ENCODE measurements at regions not wholly inside any gene's neighbourhood (a gene's known extent, or its start where the extent isn't known, plus 50 kb on each side); places are given as distances from the start of the nearest gene placed in this dataset.
A peak's percentile ranks its signal among the peaks of the same experiment; 100 is the strongest.
"Not testable (repeated sequence)": the region's sequence is repeated elsewhere in the genome, so short reads cannot be mapped to it uniquely, and the experiment has no call there.

DNA sequence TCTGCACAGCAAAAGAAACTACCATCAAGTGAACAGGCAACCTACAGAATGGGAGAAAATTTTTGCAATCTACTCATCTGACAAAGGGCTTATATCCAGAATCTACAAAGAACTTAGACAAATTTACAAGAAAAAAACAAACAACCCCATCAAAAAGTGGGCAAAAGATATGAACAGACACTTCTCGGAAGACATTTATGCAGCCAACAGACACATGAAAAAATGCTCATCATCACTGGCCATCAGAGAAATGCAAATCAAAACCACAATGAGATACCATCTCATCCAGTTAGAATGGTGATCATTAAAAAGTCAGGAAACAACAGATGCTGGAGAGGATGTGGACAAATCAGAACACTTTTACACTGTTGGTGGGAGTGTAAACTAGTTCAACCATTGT, 216.3 kb upstream of the STXBP5 start:
- not testable (repeated sequence) for H3K27me3 ChIP-seq (ENCODE audit: control insufficient read depth in 1 of 2, insufficient read depth in 1 of 2, low read length in 2 of 2); H2BK5ac ChIP-seq (ENCODE audit: low read depth, low read length, poor library complexity, severe bottlenecking); H3K4me2 ChIP-seq (ENCODE audit: low read length, poor library complexity, severe bottlenecking); H3K36me3 ChIP-seq (ENCODE audit: control insufficient read depth in 1 of 2, insufficient read depth in 2 of 2, low read depth in 1 of 2, low read length in 2 of 2); H2AFZ ChIP-seq (ENCODE audit: low read depth, low read length); H3K27ac ChIP-seq (ENCODE audit: low read length, poor library complexity, severe bottlenecking); H3K23ac ChIP-seq (ENCODE audit: low read length in 2 of 2); H3K18ac ChIP-seq (ENCODE audit: low read depth in 1 of 2, low read length in 2 of 2); H3K79me1 ChIP-seq (replicated peaks; ENCODE audit: low read length, poor library complexity, severe bottlenecking); H2BK12ac ChIP-seq (ENCODE audit: low read length in 2 of 2); H3K4ac ChIP-seq (ENCODE audit: low read depth in 1 of 2, low read length in 2 of 2); H4K91ac ChIP-seq (ENCODE audit: low read length); H2AK5ac ChIP-seq (ENCODE audit: low read length, severe bottlenecking); H3K14ac ChIP-seq (ENCODE audit: low read length in 2 of 2); H3K9me3 ChIP-seq (ENCODE audit: control insufficient read depth, low read length); DNase-seq; H2BK120ac ChIP-seq (ENCODE audit: low read depth, low read length); H3K4me1 ChIP-seq (ENCODE audit: control insufficient read depth, insufficient read depth, low read depth, low read length); H4K8ac ChIP-seq (ENCODE audit: low read length); H3K4me3 ChIP-seq (ENCODE audit: insufficient read depth in 1 of 2, low read depth in 1 of 2, low read length in 2 of 2); H3K9ac ChIP-seq (ENCODE audit: low read length); H2BK15ac ChIP-seq (ENCODE audit: low read depth, poor library complexity, severe bottlenecking)
- WGBS: no CpG with 5 or more reads among the region's 1 CpG

DNA sequence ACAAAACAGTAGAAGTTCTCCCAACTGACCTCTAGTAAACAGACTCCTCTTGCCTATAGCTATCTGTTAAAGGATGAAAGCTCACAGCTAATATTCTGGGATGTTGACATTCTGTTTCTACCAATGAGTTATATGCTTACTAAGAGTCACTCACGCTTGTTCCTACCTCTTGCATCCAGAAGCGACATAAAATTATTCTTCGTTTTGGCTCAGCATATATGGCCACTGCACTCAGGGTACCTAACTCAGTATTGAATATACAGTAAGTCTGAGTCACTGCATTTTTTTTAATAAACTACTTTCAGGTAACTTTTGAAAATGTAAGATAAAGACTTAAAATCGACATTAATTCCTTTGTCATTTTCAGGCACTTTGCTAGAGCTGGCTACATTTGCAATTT, 214.4 kb upstream of the STXBP5 start:
- Histone ChIP-seq H3K4me3 (ENCODE audit: insufficient read depth in 1 of 2, low read depth in 1 of 2, low read length in 2 of 2) (no peak overlapping the region), H3K18ac (ENCODE audit: low read depth in 1 of 2, low read length in 2 of 2) (no peak overlapping the region), H3K9me3 (ENCODE audit: control insufficient read depth, low read length) (no peaks in the 10 kb centered on the region), H4K91ac (ENCODE audit: low read length) (no peak overlapping the region), H3K14ac (ENCODE audit: low read length in 2 of 2) (no peak overlapping the region), H3K36me3 (ENCODE audit: control insufficient read depth in 1 of 2, insufficient read depth in 2 of 2, low read depth in 1 of 2, low read length in 2 of 2) (no peaks in the 10 kb centered on the region), H2BK120ac (ENCODE audit: low read depth, low read length) (no peak overlapping the region), H2AK5ac (ENCODE audit: low read length, severe bottlenecking) (no peak overlapping the region), H2BK5ac (ENCODE audit: low read depth, low read length, poor library complexity, severe bottlenecking) (no peak overlapping the region), H2BK12ac (ENCODE audit: low read length in 2 of 2) (no peak overlapping the region), H2AFZ (ENCODE audit: low read depth, low read length) (no peak overlapping the region), H3K4me2 (ENCODE audit: low read length, poor library complexity, severe bottlenecking) (no peak overlapping the region), H2BK15ac (ENCODE audit: low read depth, poor library complexity, severe bottlenecking) (no peak overlapping the region), H3K9ac (ENCODE audit: low read length) (no peak overlapping the region), H3K4me1 (ENCODE audit: control insufficient read depth, insufficient read depth, low read depth, low read length) (no peaks in the 10 kb centered on the region), H3K27ac (ENCODE audit: low read length, poor library complexity, severe bottlenecking) (peak overlapping the region; percentile 38), H3K4ac (ENCODE audit: low read depth in 1 of 2, low read length in 2 of 2) (no peak overlapping the region), H3K27me3 (ENCODE audit: control insufficient read depth in 1 of 2, insufficient read depth in 1 of 2, low read length in 2 of 2) (no peaks in the 10 kb centered on the region), H4K8ac (ENCODE audit: low read length) (no peak overlapping the region), H3K79me1 (replicated peaks; ENCODE audit: low read length, poor library complexity, severe bottlenecking) (no peaks in the 10 kb centered on the region), H3K23ac (ENCODE audit: low read length in 2 of 2) (no peak overlapping the region)
- 86% methylated on average over 2 of the region's 4 CpGs for WGBS
- no peak for DNase-seq

GRCh38 chr6:146990284-146990683, 213.9 kb upstream of the STXBP5 start:
- 43% methylated on average over 2 of the region's 2 CpGs for WGBS
- Histone ChIP-seq H3K4me1 (ENCODE audit: control insufficient read depth, insufficient read depth, low read depth, low read length) (no peaks in the 10 kb centered on the region), H3K79me1 (replicated peaks; ENCODE audit: low read length, poor library complexity, severe bottlenecking) (no peaks in the 10 kb centered on the region), H3K9ac (ENCODE audit: low read length) (no peak overlapping the region), H4K8ac (ENCODE audit: low read length) (no peak overlapping the region), H3K14ac (ENCODE audit: low read length in 2 of 2) (no peak overlapping the region), H3K23ac (ENCODE audit: low read length in 2 of 2) (no peak overlapping the region), H3K27me3 (ENCODE audit: control insufficient read depth in 1 of 2, insufficient read depth in 1 of 2, low read length in 2 of 2) (no peaks in the 10 kb centered on the region), H3K4me3 (ENCODE audit: insufficient read depth in 1 of 2, low read depth in 1 of 2, low read length in 2 of 2) (no peak overlapping the region), H2BK15ac (ENCODE audit: low read depth, poor library complexity, severe bottlenecking) (no peak overlapping the region), H4K91ac (ENCODE audit: low read length) (no peak overlapping the region), H3K4ac (ENCODE audit: low read depth in 1 of 2, low read length in 2 of 2) (no peak overlapping the region), H2AFZ (ENCODE audit: low read depth, low read length) (no peak overlapping the region), H2BK5ac (ENCODE audit: low read depth, low read length, poor library complexity, severe bottlenecking) (no peak overlapping the region), H3K9me3 (ENCODE audit: control insufficient read depth, low read length) (no peaks in the 10 kb centered on the region), H2AK5ac (ENCODE audit: low read length, severe bottlenecking) (no peak overlapping the region), H3K4me2 (ENCODE audit: low read length, poor library complexity, severe bottlenecking) (no peak overlapping the region), H3K27ac (ENCODE audit: low read length, poor library complexity, severe bottlenecking) (peak overlapping the region; percentile 76), H2BK12ac (ENCODE audit: low read length in 2 of 2) (no peak overlapping the region), H3K18ac (ENCODE audit: low read depth in 1 of 2, low read length in 2 of 2) (no peak overlapping the region), H2BK120ac (ENCODE audit: low read depth, low read length) (no peak overlapping the region), H3K36me3 (ENCODE audit: control insufficient read depth in 1 of 2, insufficient read depth in 2 of 2, low read depth in 1 of 2, low read length in 2 of 2) (no peaks in the 10 kb centered on the region)
- DNase-seq: peak; percentile 19

DNA sequence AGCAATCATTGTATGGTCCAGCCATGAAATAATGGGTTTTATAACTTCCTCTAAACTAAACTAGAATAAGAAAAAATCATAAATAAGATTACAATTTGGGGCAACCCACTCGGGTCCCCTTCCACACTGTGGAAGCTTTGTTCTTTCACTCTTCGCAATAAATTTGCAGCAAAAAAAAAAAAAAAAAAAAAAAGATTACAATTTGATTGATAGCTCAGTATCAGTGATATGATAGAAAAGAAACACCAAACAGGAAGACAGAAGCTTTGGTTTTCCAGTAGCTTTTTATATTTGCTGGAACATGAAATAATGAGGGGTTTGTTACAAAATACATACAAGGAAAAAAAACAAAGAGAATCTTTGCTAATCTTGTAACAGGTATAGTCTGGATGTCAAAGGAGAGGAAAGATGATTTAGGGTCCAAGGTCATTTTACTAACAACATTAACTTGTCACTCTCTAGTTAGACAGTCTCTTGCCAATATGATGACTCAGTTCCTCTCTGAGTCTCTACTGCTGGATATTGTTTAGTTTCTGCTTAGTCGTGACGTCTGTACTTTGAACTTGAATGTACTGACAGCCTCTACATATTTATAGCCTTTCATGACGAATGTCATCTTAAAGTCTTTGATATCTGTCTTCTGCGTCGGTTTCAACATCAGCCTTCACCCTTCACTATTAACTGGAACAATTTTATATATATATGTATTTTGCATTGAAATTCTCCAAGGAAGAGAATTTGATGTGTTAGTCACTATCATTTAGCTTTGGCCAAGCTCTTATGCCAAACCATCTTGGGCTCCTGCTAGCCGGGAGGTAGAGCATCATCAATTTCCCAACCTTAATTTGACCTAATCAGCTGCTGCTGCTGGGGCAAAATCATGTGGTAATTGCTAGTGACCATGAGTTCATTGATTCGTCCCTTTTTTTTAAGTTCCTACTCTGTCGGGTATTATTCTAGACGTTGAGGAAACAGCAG, 213.1 kb upstream of the STXBP5 start:
- Histone ChIP-seq H3K4me1 (ENCODE audit: control insufficient read depth, insufficient read depth, low read depth, low read length) (no peaks in the 10 kb centered on the region), H4K91ac (ENCODE audit: low read length) (no peak overlapping the region), H2AFZ (ENCODE audit: low read depth, low read length) (no peak overlapping the region), H3K18ac (ENCODE audit: low read depth in 1 of 2, low read length in 2 of 2) (no peak overlapping the region), H2BK120ac (ENCODE audit: low read depth, low read length) (no peak overlapping the region), H3K14ac (ENCODE audit: low read length in 2 of 2) (no peak overlapping the region), H3K4me3 (ENCODE audit: insufficient read depth in 1 of 2, low read depth in 1 of 2, low read length in 2 of 2) (no peak overlapping the region), H2BK12ac (ENCODE audit: low read length in 2 of 2) (no peak overlapping the region), H3K4ac (ENCODE audit: low read depth in 1 of 2, low read length in 2 of 2) (no peak overlapping the region), H3K27ac (ENCODE audit: low read length, poor library complexity, severe bottlenecking) (peak overlapping the region; percentile 76), H4K8ac (ENCODE audit: low read length) (no peak overlapping the region), H3K9ac (ENCODE audit: low read length) (no peak overlapping the region), H3K79me1 (replicated peaks; ENCODE audit: low read length, poor library complexity, severe bottlenecking) (no peaks in the 10 kb centered on the region), H3K36me3 (ENCODE audit: control insufficient read depth in 1 of 2, insufficient read depth in 2 of 2, low read depth in 1 of 2, low read length in 2 of 2) (no peaks in the 10 kb centered on the region), H3K9me3 (ENCODE audit: control insufficient read depth, low read length) (no peaks in the 10 kb centered on the region), H3K23ac (ENCODE audit: low read length in 2 of 2) (no peak overlapping the region), H3K27me3 (ENCODE audit: control insufficient read depth in 1 of 2, insufficient read depth in 1 of 2, low read length in 2 of 2) (no peaks in the 10 kb centered on the region), H2BK5ac (ENCODE audit: low read depth, low read length, poor library complexity, severe bottlenecking) (no peak overlapping the region), H2BK15ac (ENCODE audit: low read depth, poor library complexity, severe bottlenecking) (no peak overlapping the region), H3K4me2 (ENCODE audit: low read length, poor library complexity, severe bottlenecking) (no peak overlapping the region), H2AK5ac (ENCODE audit: low read length, severe bottlenecking) (no peak overlapping the region)
- peak; percentile 87 for DNase-seq
- WGBS: 90% methylated on average over 4 of the region's 11 CpGs

Data from mesenchymal stem cell (in vitro differentiated cells and primary cell).